ENCODE measurements at regions not wholly inside any gene's neighbourhood (a gene's known extent, or its start where the extent isn't known, plus 50 kb on each side); places are given as distances from the start of the nearest gene placed in this dataset.

DNA sequence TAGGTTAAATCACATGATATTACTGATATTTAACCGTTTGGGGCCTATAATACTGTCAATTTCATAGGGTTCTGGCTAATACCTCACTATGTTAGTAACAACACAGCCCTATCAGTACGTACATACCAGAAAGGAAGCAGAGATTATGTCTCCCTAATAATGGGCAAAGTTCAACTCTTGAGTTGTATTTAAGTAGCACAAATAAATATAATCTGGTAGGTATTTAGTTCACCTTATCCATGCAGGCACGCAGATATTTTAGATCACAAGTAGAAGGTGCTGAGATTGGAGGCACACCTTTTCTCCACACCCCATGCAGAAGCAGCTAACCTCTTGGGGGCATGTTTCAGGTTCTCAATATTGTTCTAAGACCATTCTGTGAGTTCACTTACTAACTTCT is 118.9 kb downstream of the IRS1 start:
- intact Hi-C loops (cut with DNase I), result no loop called here
- no peak for DNase-seq
- Histone ChIP-seq H3K27ac (no peak overlapping the region), H3K4me1 (no peaks in the 10 kb centered on the region), H3K9me3 (no peaks in the 10 kb centered on the region), H3K27me3 (no peaks in the 10 kb centered on the region), H3K4me3 (replicated peaks in 1 of 3) (no peak overlapping the region), H3K36me3 (no peaks in the 10 kb centered on the region)
- TF ChIP-seq, protein P1, sequence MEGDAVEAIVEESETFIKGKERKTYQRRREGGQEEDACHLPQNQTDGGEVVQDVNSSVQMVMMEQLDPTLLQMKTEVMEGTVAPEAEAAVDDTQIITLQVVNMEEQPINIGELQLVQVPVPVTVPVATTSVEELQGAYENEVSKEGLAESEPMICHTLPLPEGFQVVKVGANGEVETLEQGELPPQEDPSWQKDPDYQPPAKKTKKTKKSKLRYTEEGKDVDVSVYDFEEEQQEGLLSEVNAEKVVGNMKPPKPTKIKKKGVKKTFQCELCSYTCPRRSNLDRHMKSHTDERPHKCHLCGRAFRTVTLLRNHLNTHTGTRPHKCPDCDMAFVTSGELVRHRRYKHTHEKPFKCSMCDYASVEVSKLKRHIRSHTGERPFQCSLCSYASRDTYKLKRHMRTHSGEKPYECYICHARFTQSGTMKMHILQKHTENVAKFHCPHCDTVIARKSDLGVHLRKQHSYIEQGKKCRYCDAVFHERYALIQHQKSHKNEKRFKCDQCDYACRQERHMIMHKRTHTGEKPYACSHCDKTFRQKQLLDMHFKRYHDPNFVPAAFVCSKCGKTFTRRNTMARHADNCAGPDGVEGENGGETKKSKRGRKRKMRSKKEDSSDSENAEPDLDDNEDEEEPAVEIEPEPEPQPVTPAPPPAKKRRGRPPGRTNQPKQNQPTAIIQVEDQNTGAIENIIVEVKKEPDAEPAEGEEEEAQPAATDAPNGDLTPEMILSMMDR (IDR thresholded peaks at IDR 0.05), result no peak
- TF ChIP-seq POLR2A (IDR thresholded peaks at IDR 0.05), result no peak
- WGBS, 2 donors, result 91 to 95% methylated on average over 3 of the region's 3 CpGs

DNA sequence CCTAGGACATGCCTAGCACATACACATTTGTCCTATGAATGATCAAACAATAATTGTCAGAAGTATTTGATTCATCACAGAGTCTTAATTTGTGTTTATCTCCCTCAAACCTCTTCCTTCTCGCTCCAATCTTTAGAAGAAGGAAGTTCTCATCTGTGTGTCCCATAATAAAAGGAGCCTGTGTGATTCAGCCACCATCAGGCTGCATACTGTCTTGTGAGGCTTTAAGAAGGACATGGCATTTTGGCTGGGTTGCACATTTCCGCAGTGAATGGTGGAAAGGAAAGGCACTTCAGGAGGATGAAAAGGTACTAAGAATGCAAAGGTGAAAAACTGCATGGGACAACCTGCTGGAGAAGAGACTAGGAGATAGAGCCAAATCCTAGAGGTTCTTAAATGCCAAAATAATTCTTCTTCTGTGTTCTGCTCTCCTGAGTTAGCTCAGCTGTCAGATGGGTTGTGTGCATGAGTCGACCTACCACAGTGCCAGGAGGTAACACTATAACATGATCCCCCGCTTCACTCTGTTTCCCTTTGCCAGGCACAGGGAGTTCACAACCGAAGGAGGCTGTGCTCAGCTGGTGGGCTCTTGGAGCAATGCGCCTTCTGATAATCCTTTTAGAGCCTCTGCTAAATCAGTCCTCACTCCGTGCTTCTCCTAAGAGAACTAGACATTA is 120.1 kb downstream of the IRS1 start:
- no peaks in the 10 kb centered on the region for H3K27me3 ChIP-seq
- 90 to 92% methylated on average over 7 of the region's 7 CpGs for WGBS, 2 donors
- no peak overlapping the region for H3K27ac ChIP-seq
- no peak overlapping the region for H3K4me3 ChIP-seq (replicated peaks in 1 of 3)
- TF ChIP-seq, protein P1 (IDR thresholded peaks at IDR 0.05), result no peak
- no peak for TF ChIP-seq POLR2A (IDR thresholded peaks at IDR 0.05)
- no peaks in the 10 kb centered on the region for H3K9me3 ChIP-seq
- H3K4me1 ChIP-seq, result no peaks in the 10 kb centered on the region
- DNase-seq, result no peak
- intact Hi-C loops (cut with DNase I), result no loop called here
- no peaks in the 10 kb centered on the region for H3K36me3 ChIP-seq

DNA sequence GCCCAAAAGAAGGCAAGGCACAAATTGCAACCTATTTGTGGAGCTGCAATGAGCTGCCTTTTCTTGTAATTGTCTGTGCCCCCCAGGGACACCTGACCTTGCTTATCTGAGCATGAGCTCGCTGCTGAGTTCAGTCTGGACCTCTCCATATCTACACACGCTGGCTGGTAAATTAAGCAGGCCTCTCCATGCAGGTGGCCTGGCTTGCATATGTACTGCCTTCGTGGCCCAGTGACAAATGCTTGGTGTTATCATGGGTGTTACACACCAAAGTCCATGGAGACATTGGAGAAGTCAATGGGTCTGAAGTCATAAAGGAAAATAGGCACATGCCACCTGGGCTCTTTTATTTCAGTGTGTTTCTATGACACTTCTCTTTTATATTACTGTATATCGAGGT is 121.2 kb downstream of the IRS1 start:
- intact Hi-C loops (cut with DNase I), result no loop called here
- TF ChIP-seq, protein P1 (IDR thresholded peaks at IDR 0.05), result no peak
- no peak for TF ChIP-seq POLR2A (IDR thresholded peaks at IDR 0.05)
- H3K27ac ChIP-seq, result no peak overlapping the region
- H3K9me3 ChIP-seq, result no peaks in the 10 kb centered on the region
- DNase-seq, result no peak
- 88 to 89% methylated on average over 4 of the region's 4 CpGs for WGBS, 2 donors
- peaks cover 0 to 1% of the 10 kb centered on the region in 2 donors for H3K4me1 ChIP-seq
- no peak overlapping the region for H3K4me3 ChIP-seq (replicated peaks in 1 of 3)
- no peaks in the 10 kb centered on the region for H3K36me3 ChIP-seq
- H3K27me3 ChIP-seq, result no peaks in the 10 kb centered on the region

DNA sequence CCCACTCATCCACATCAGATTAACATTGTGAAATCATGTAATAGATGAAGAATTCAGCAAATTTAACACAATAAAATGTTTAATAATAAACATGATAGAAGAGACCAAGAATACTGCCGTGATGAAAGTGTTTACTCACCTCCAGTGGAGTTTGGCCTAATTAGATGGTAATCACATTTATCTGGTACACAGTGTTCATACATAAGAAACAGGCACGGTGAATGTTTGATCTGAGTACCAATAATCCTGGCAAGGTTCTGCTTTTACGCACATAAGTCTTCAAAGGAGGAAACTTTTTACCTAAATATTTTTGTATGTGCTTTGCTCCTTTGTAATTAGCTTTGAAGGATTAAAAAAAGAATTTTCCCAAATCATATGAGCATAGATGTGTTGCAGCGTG is 122.5 kb downstream of the IRS1 start:
- Histone ChIP-seq H3K9me3 (no peaks in the 10 kb centered on the region), H3K27me3 (no peaks in the 10 kb centered on the region), H3K4me3 (replicated peaks in 1 of 3) (no peak overlapping the region), H3K27ac (no peak overlapping the region), H3K4me1 (peaks cover 0 to 4% of the 10 kb centered on the region in 2 donors), H3K36me3 (no peaks in the 10 kb centered on the region)
- no peak for DNase-seq
- 84 to 90% methylated on average over 4 of the region's 4 CpGs for WGBS, 2 donors
- intact Hi-C loops (cut with DNase I), result no loop called here
- TF ChIP-seq POLR2A (IDR thresholded peaks at IDR 0.05), result no peak
- TF ChIP-seq, protein P1 (IDR thresholded peaks at IDR 0.05), result no peak

DNA sequence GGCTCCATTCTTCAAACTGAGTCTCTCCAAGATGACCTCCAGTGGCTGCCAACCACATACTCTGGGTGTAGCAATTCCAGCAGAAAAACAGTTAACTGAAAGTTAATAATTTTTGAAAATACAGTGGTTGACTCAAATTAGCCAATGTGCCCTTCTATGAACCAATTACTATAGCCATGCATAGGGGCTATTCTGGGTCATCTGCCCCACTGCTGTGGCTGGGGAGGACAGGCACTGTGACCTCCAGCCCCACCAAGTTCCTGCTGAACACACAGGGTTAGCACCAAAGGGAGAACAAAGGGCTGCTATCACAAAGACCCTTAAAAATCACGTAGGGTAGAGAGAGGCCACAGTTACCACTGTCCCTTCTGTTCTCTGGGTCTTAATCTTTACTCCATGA is 123.0 kb downstream of the IRS1 start:
- no peak for TF ChIP-seq POLR2A (IDR thresholded peaks at IDR 0.05)
- TF ChIP-seq, protein P1 (IDR thresholded peaks at IDR 0.05), result no peak
- Histone ChIP-seq H3K27ac (no peak overlapping the region), H3K36me3 (no peaks in the 10 kb centered on the region), H3K4me1 (peaks cover 0 to 4% of the 10 kb centered on the region in 2 donors), H3K27me3 (no peaks in the 10 kb centered on the region), H3K9me3 (no peaks in the 10 kb centered on the region), H3K4me3 (replicated peaks in 1 of 3) (no peak overlapping the region)
- DNase-seq, result no peak
- 74 to 87% methylated on average over 1 of the region's 1 CpG for WGBS, 2 donors
- intact Hi-C loops (cut with DNase I), result no loop called here
